ENCODE measurements at regions not wholly inside any gene's neighbourhood (a gene's known extent, or its start where the extent isn't known, plus 50 kb on each side); places are given as distances from the start of the nearest gene placed in this dataset.

DNA sequence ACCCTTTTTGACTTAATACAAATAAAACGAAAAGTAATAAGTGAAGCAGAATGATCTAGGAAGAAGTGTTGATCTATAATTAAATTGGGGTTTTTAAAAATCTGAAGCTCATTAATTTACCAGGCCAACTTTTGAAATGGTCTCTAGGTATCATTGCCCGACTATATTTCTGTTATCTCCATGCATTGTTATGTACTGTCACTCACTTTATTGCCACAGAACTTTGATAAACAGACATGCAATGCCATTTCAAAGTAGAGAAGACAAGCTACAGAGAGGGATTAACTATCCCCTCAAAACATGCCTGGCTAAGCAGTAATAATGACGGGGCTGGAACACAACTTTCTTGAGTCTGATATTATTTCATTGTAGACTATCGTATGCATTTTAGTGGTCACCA is 147.6 kb upstream of the ITGA4 start:
- no peak for TF ChIP-seq KDM6A (CRISPR knock-in tag; IDR thresholded peaks at IDR 0.05; ENCODE audit: low read depth)
- TF ChIP-seq RORA (CRISPR knock-in tag; IDR thresholded peaks at IDR 0.05) = no peak

Measured in HepG2 (cell line).